A549 (cell line): ENCODE measurements at regions not wholly inside any gene's neighbourhood (a gene's known extent, or its start where the extent isn't known, plus 50 kb on each side); places are given as distances from the start of the nearest gene placed in this dataset.

Source experiments
- BCL3 ChIP-seq: fragments of >200 bp; sonication (Bioruptor Twin); formaldehyde crosslinking; IDR thresholded peaks from 3 replicates; pipeline ENCODE4 v1.6.1; 2016
- CBX8 ChIP-seq: fragments of 200-600 bp; sonication (generic); IDR thresholded peaks from 2 replicates; pipeline ENCODE4 v1.6.1; 2016
- CTCF ChIP-seq: fragments of >200 bp; sonication (Bioruptor Twin); formaldehyde crosslinking; IDR thresholded peaks from 3 replicates; pipeline ENCODE4 v1.5.1; 2016
- NR3C1 ChIP-seq: fragments of >200 bp; sonication (Bioruptor Twin); formaldehyde crosslinking; IDR thresholded peaks from 3 replicates; pipeline ENCODE4 v1.6.1; 2017
- POLR2A ChIP-seq: IDR thresholded peaks from 2 replicates; pipeline ENCODE4 v1.6.1; 2012; ENCODE audit warnings: mild to moderate bottlenecking, low read length
- RCOR1 ChIP-seq: fragments of 150-350 bp; IDR thresholded peaks from 2 replicates; pipeline ENCODE4 v1.6.1; 2014; ENCODE audit warnings: antibody characterized with exemption, low read length, low read depth
- RFX5 ChIP-seq: fragments of 450-650 bp; IDR thresholded peaks from 2 replicates; pipeline ENCODE4 v1.7.1; 2014; ENCODE audit warnings: antibody characterized with exemption, mild to moderate bottlenecking, moderate library complexity
- SMC3 ChIP-seq: fragments of >200 bp; sonication (Bioruptor Twin); formaldehyde crosslinking; IDR thresholded peaks from 3 replicates; pipeline ENCODE4 v1.6.1; 2018; ENCODE audit warnings: inconsistent platforms
- USF2 ChIP-seq: fragments of 450-650 bp; IDR thresholded peaks from 2 replicates; pipeline ENCODE4 v1.6.1; 2014; ENCODE audit warnings: antibody characterized with exemption
- ZSCAN20 ChIP-seq: fragments of 250-450 bp; sonication (Bioruptor Pico); IDR thresholded peaks from 2 replicates; pipeline ENCODE4 v1.8.0; 2022; ENCODE audit warnings: mild to moderate bottlenecking, moderate library complexity

GRCh38 chr1:59070610-59071009, 226.3 kb upstream of the FGGY start:
- no peak for TF ChIP-seq CTCF
- no peak for TF ChIP-seq NR3C1
- TF ChIP-seq ZSCAN20 (CRISPR knock-in tag): no peak
- TF ChIP-seq POLR2A: no peak
- TF ChIP-seq RCOR1: no peak
- no peak for TF ChIP-seq USF2
- no peak for TF ChIP-seq RFX5
- TF ChIP-seq CBX8: no peak
- no peak for TF ChIP-seq SMC3
- TF ChIP-seq BCL3: no peak
